ENCODE measurements at regions not wholly inside any gene's neighbourhood (a gene's known extent, or its start where the extent isn't known, plus 50 kb on each side); places are given as distances from the start of the nearest gene placed in this dataset.

DNA sequence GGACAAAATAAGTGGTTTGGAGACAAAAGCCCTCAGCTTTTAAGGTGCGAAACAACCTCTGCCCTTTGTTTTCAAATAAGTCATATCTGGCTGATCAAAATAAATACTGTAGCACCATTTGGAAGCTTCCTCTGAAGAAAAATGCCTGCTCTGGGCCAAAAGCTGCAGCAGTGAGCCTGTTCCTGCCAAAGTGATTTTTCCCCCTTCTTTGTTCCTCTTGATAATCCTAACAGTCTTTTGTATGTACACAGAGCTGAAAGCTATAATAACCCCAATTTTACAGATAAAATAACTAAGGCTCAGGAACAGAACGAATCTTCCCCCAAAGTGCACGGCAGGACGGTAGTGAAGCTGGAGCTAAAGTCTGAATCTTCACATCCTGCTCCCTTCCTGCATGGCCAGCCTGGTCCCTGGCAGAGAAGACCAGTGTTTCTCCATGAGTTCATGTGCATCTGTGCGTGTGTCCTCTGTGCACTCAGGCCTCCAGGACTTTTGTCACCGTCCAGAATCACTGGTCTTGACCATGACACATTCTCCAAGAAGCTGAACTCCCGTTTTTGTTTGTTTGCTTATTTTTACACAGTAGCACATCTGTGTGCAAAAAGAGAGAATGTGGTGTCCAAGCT lies 2114.1 kb upstream of the PIK3C3 start:
- no peak for TF ChIP-seq CTCF (conservative IDR thresholded peaks at IDR 0.05; ENCODE audit: low read depth, low read length)
- no peak for TF ChIP-seq EZH2 (IDR thresholded peaks at IDR 0.05; ENCODE audit: low read length, unreplicated experiment)
- TF ChIP-seq EZH2phosphoT487 (IDR thresholded peaks at IDR 0.05; ENCODE audit: borderline replicate concordance, low read length) = no peak
